Trophoblast cell (in vitro differentiated cells and primary cell): ENCODE measurements at regions not wholly inside any gene's neighbourhood (a gene's known extent, or its start where the extent isn't known, plus 50 kb on each side); places are given as distances from the start of the nearest gene placed in this dataset.
A peak's percentile ranks its signal among the peaks of the same experiment; 100 is the strongest.

Experiments
- DNase-seq, 2 donors: peaks; one replicate each; pipeline ENCODE4 v3.0.0-alpha.2; 2016
- H2AFZ ChIP-seq: 2 replicates; pipeline ENCODE4 v1.6.1; 2013; ENCODE audit warnings: low read length, moderate library complexity, mild to moderate bottlenecking; ENCODE audit not compliant: insufficient read depth, poor library complexity
- H2AK5ac ChIP-seq: 2 replicates; pipeline ENCODE4 v1.6.1; 2013; ENCODE audit warnings: mild to moderate bottlenecking, low read length
- H2BK120ac ChIP-seq: 2 replicates; pipeline ENCODE4 v1.6.1; 2013; ENCODE audit warnings: low read length, mild to moderate bottlenecking, moderate library complexity; ENCODE audit not compliant: insufficient read depth, poor library complexity
- H2BK12ac ChIP-seq: 2 replicates; pipeline ENCODE4 v1.6.1; 2013; ENCODE audit warnings: mild to moderate bottlenecking, low read length, moderate library complexity
- H2BK5ac ChIP-seq: 2 replicates; pipeline ENCODE4 v1.6.1; 2013; ENCODE audit warnings: low read length, low read depth, moderate library complexity, mild to moderate bottlenecking; ENCODE audit not compliant: poor library complexity
- H3K14ac ChIP-seq: 2 replicates; pipeline ENCODE4 v1.6.1; 2013; ENCODE audit warnings: mild to moderate bottlenecking, low read length
- H3K18ac ChIP-seq: 2 replicates; pipeline ENCODE4 v1.6.1; 2013; ENCODE audit warnings: mild to moderate bottlenecking, low read length
- H3K23ac ChIP-seq: 2 replicates; pipeline ENCODE4 v1.6.1; 2013; ENCODE audit warnings: low read length
- H3K27ac ChIP-seq: 2 replicates; pipeline ENCODE4 v1.5.1; 2013; ENCODE audit warnings: low read depth, mild to moderate bottlenecking, inconsistent platforms, low read length, moderate library complexity
- H3K27me3 ChIP-seq: 2 replicates; pipeline ENCODE4 v1.6.1; 2013; ENCODE audit warnings: inconsistent platforms, mild to moderate bottlenecking, low read length, moderate library complexity; ENCODE audit not compliant: insufficient read depth
- H3K36me3 ChIP-seq, 2 experiments: 1 replicate in 1 of 2; 2 replicates in 1 of 2; pipeline ENCODE4 v1.6.1; 2013; ENCODE audit warnings: low read length in 2 of 2, mild to moderate bottlenecking in 2 of 2, moderate library complexity in 1 of 2; ENCODE audit not compliant: insufficient read depth in 2 of 2, control insufficient read depth in 1 of 2
- H3K4ac ChIP-seq: 2 replicates; pipeline ENCODE4 v1.6.1; 2013; ENCODE audit warnings: low read depth, mild to moderate bottlenecking, low read length, moderate library complexity
- H3K4me1 ChIP-seq, 2 experiments: 1 replicate in 1 of 2; 2 replicates in 1 of 2; pipeline ENCODE4 v1.6.1; 2013; ENCODE audit warnings: low read length in 2 of 2, mild to moderate bottlenecking in 2 of 2, moderate library complexity in 1 of 2; ENCODE audit not compliant: insufficient read depth in 2 of 2, control insufficient read depth in 1 of 2
- H3K4me2 ChIP-seq: 2 replicates; pipeline ENCODE4 v1.6.1; 2013; ENCODE audit warnings: inconsistent platforms, mild to moderate bottlenecking, low read length, moderate library complexity
- H3K4me3 ChIP-seq: 2 replicates; pipeline ENCODE4 v1.5.1; 2013; ENCODE audit warnings: mild to moderate bottlenecking, low read depth, low read length, inconsistent platforms
- H3K79me1 ChIP-seq: one replicate; pipeline ENCODE4 v1.6.1; 2013; ENCODE audit warnings: low read length
- H3K79me2 ChIP-seq: 2 replicates; pipeline ENCODE4 v1.6.1; 2013; ENCODE audit warnings: low read length, mild to moderate bottlenecking; ENCODE audit not compliant: control insufficient read depth, insufficient read depth, poor library complexity
- H3K9ac ChIP-seq: 2 replicates; pipeline ENCODE4 v1.6.1; 2013; ENCODE audit warnings: mild to moderate bottlenecking, low read length
- H3K9me3 ChIP-seq: 2 replicates; pipeline ENCODE4 v1.6.1; 2013; ENCODE audit warnings: low read depth, mild to moderate bottlenecking, control low read depth, inconsistent platforms, low read length; ENCODE audit not compliant: insufficient read depth
- H4K12ac ChIP-seq: 2 replicates; pipeline ENCODE4 v1.6.1; 2013; ENCODE audit warnings: low read depth, mild to moderate bottlenecking, low read length, moderate library complexity
- H4K8ac ChIP-seq: 2 replicates; pipeline ENCODE4 v1.6.1; 2013; ENCODE audit warnings: low read depth, mild to moderate bottlenecking, low read length, moderate library complexity
- H4K91ac ChIP-seq: one replicate; pipeline ENCODE4 v1.6.1; 2013; ENCODE audit warnings: low read depth, mild to moderate bottlenecking, low read length, moderate library complexity
- WGBS: extraction: QIAGEN DNeasy Blood & Tissue Kit; methylation state at CpG from one replicate; pipeline ENCODE4 v1.1.7; 2013; ENCODE audit warnings: missing lambda C conversion rate; ENCODE audit not compliant: insufficient read length, insufficient coverage; ENCODE audit errors: extremely low coverage; 5-methylcytosine and 5-hydroxymethylcytosine counted together

DNA sequence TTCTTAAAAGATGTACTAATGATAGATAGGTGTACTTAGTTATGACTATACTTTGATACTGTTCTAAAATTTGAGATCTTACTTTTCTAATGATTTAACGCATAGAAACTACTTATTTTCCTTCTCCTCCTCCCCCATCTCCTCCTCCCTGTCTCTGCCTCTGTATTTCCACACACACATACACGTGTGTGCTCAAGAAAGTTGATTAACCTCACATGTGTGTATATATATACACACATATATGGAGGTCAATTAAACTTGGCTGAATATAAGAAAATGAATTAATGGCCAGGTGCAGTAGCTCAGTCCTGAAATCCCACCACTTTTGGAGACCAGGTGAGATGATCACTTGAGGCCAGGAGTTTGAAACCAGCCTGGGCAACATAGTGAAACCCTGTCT is 362.7 kb upstream of the SYT1 start:
- Histone ChIP-seq H3K4me3 (no peak overlapping the region), H2BK12ac (no peak overlapping the region), H3K4me1 (no peaks in the 10 kb centered on the region), H3K23ac (no peak overlapping the region), H4K91ac (no peak overlapping the region), H3K18ac (no peak overlapping the region), H3K79me2 (no peaks in the 10 kb centered on the region), H3K4me2 (no peak overlapping the region), H3K27ac (no peak overlapping the region), H3K4ac (no peak overlapping the region), H3K9me3 (no peaks in the 10 kb centered on the region), H2AFZ (no peak overlapping the region), H3K27me3 (no peaks in the 10 kb centered on the region), H3K9ac (no peak overlapping the region), H4K12ac (no peak overlapping the region), H4K8ac (no peak overlapping the region), H2BK5ac (no peak overlapping the region), H3K36me3 (no peaks in the 10 kb centered on the region), H3K14ac (no peak overlapping the region), H3K79me1 (no peaks in the 10 kb centered on the region), H2AK5ac (no peak overlapping the region), H2BK120ac (no peak overlapping the region)
- WGBS = no CpG with 5 or more reads among the region's 2 CpGs
- DNase-seq = no peak

DNA sequence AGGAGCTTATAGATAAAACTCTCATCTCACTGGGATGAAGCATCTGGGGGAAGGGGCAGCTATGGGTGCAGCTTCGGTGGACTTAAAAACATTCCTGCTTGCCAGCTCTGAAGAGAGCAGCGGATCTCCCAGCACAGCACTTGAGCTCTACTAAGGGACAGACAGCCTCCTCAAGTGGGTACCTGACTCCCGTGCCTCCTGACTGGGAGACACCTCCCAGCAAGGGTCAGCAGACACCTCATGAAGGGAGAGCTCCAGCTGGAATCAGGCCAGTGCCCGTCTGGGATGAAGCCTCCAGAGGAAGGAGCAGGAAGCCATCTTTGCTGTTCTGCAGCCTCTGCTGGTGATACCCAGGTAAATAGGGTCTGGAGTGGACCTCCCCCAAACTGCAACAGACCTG is 345.2 kb upstream of the SYT1 start:
- no CpG with 5 or more reads among the region's 4 CpGs for WGBS
- no peaks in the 10 kb centered on the region for H3K79me2 ChIP-seq

DNA sequence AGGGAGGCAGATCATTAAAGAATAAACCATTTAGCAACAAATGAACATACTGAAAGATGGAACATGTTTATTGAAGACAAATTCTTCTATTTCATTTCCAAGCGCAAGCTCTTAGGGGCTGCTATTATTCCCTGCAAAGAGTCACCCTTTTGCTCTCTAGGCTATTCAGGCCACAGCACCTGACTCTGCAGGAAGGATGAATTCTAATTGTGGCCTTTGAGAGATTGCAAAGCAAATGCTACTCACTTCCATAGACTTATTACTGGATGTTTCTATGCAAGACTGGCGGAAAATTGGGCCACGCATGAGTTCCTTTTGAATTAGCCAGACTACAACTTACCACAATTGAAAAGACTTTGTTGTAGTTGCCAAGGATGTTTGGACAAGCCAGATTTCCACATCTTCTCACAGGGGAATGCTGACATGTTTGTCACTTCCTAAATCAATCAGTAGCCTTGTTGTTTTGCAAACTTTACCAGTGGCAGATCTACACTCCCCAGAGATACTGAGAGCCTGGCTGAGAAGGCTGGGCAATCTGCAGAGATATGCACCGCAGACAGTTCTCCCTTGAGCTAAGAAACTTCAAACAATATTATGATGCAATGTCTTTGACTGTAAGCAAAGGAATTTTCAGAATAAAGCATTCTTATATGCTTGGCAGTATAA is 334.3 kb upstream of the SYT1 start:
- Histone ChIP-seq H3K18ac (no peak overlapping the region), H3K9ac (no peak overlapping the region), H3K23ac (no peak overlapping the region), H3K4me3 (no peak overlapping the region), H3K27ac (no peak overlapping the region), H3K79me1 (no peaks in the 10 kb centered on the region), H3K4me1 (no peaks in the 10 kb centered on the region), H3K79me2 (no peaks in the 10 kb centered on the region), H2BK120ac (no peak overlapping the region), H2BK12ac (no peak overlapping the region), H3K36me3 (no peaks in the 10 kb centered on the region), H2AK5ac (no peak overlapping the region), H3K4me2 (no peak overlapping the region), H3K4ac (no peak overlapping the region), H2AFZ (no peak overlapping the region), H4K12ac (no peak overlapping the region), H3K27me3 (no peaks in the 10 kb centered on the region), H3K9me3 (no peaks in the 10 kb centered on the region), H3K14ac (no peak overlapping the region), H4K8ac (no peak overlapping the region), H4K91ac (no peak overlapping the region), H2BK5ac (no peak overlapping the region)
- DNase-seq = peak; percentile 4 to 23
- no CpG with 5 or more reads among the region's 4 CpGs for WGBS

More for the DNA sequence above, 345.2 kb upstream of the SYT1 start:
- Histone ChIP-seq H3K79me1 (no peaks in the 10 kb centered on the region), H4K12ac (no peak overlapping the region), H3K18ac (no peak overlapping the region), H2BK5ac (no peak overlapping the region), H2AK5ac (no peak overlapping the region), H2BK12ac (no peak overlapping the region), H2AFZ (no peak overlapping the region), H3K9me3 (no peaks in the 10 kb centered on the region), H3K4me1 (no peaks in the 10 kb centered on the region), H3K36me3 (no peaks in the 10 kb centered on the region), H3K4me3 (no peak overlapping the region), H3K23ac (no peak overlapping the region), H3K4me2 (no peak overlapping the region), H3K14ac (no peak overlapping the region), H3K4ac (no peak overlapping the region), H4K91ac (no peak overlapping the region), H2BK120ac (no peak overlapping the region), H3K9ac (no peak overlapping the region), H4K8ac (no peak overlapping the region), H3K27me3 (no peaks in the 10 kb centered on the region), H3K27ac (no peak overlapping the region)
- no peak for DNase-seq

DNA sequence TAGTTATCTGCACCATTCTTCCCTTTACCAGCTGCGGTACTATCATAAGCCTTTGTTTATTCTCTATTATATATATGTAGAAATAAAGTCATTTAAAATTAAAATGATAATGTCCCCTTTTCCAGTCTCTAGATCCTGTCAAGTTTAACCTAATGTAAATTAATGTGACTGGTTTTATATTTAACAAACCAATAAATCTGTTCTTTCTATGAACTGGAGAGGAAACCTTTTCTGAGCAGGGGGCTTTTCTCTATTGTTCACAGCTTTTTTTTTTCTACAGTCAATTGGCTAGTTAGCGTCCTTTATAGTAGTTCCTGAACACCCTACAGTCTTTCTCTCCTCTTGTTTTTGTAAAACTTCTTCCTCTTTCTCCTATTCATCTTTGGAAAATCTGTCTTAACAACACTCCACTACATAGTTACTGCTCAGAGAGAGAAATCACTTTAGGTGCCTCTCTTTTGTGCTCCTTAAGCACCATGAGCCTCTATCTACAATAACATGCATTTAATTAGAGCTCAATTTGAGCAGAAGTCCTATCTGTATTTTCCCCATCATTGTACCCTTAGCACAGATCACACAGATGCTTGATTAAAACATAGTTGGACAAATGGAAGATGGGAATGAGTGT is 332.6 kb upstream of the SYT1 start:
- Histone ChIP-seq H4K91ac (no peak overlapping the region), H2BK12ac (no peak overlapping the region), H3K79me1 (no peaks in the 10 kb centered on the region), H4K8ac (no peak overlapping the region), H4K12ac (no peak overlapping the region), H2AK5ac (no peak overlapping the region), H3K4ac (no peak overlapping the region), H3K4me3 (no peak overlapping the region), H3K9me3 (no peaks in the 10 kb centered on the region), H2AFZ (no peak overlapping the region), H3K27me3 (no peaks in the 10 kb centered on the region), H3K14ac (no peak overlapping the region), H2BK120ac (no peak overlapping the region), H3K4me1 (no peaks in the 10 kb centered on the region), H3K4me2 (no peak overlapping the region), H3K18ac (no peak overlapping the region), H3K36me3 (no peaks in the 10 kb centered on the region), H3K23ac (no peak overlapping the region), H3K9ac (no peak overlapping the region), H2BK5ac (no peak overlapping the region), H3K79me2 (no peaks in the 10 kb centered on the region), H3K27ac (no peak overlapping the region)
- WGBS = no CpG with 5 or more reads among the region's 2 CpGs
- DNase-seq = no peak
